GM21528 (cell line): ENCODE measurements at regions not wholly inside any gene's neighbourhood (a gene's known extent, or its start where the extent isn't known, plus 50 kb on each side); places are given as distances from the start of the nearest gene placed in this dataset.
"Not testable (repeated sequence)": the region's sequence is repeated elsewhere in the genome, so short reads cannot be mapped to it uniquely, and the experiment has no call there.

Experiments
- ATAC-seq: cut with Tn5 transposase; IDR thresholded peaks from one replicate; pipeline ENCODE4 v1.9.1; 2021; ENCODE audit warnings: mild to moderate bottlenecking, moderate library complexity; ENCODE audit not compliant: unreplicated experiment, low FRiP score

DNA sequence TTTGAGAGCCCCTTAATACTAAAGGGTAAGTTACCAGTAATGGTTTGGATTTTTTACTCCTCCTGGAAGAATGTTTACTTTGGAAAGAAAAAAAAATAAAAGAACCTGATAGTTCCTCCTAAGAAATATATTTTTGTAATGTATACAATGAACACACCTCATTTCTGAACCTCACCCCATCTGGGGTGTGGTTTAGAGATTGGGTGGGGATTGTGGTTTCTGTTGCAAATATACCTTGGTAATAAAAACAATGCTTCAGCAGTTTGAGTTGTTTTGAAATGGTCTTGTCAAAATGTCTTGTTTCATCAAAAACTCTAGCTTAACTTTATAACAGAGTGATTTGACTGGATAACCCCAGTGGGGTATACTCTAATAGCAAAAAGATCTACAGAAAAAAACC lies 448.9 kb upstream of the MEIS1 start:
- no peak for ATAC-seq

DNA sequence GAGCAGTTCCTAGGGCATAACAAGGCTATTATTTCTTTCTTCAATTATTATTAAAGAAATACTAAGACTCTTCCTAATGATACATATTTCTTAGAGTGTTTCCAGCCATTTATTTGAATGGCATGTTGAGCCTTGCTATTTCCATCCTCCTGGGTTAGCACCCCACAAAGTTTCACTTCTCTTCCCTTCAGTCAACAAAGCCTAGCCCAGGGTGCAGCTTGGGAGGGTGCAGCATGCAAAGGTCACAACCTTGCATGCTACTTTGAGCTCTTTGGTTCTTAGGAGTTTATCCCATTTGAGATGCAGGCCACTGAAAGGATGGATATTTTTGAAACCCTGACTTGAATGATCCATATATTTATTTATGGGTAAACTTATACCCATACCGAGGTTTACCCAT lies 454.4 kb upstream of the MEIS1 start:
- no peak for ATAC-seq

DNA sequence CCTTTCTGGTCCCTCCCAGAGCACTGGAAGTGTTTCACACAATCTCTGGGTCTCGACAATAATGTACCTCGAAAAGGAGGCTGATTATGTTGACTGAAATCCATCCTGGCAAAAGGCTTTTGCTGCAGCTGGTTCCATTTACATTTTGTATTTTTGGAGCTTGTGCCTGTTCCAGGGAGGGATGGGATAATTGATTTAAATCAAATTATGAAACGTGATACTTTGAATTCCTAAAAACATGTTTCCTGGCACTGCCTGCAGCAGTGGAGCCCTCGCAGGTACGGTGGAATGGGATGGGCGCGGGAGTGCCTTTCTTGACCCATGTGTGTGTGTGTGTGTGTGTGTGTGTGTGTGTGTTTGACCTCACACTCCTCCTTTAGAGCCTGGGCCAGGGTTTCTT lies 455.5 kb upstream of the MEIS1 start:
- no peak for ATAC-seq

DNA sequence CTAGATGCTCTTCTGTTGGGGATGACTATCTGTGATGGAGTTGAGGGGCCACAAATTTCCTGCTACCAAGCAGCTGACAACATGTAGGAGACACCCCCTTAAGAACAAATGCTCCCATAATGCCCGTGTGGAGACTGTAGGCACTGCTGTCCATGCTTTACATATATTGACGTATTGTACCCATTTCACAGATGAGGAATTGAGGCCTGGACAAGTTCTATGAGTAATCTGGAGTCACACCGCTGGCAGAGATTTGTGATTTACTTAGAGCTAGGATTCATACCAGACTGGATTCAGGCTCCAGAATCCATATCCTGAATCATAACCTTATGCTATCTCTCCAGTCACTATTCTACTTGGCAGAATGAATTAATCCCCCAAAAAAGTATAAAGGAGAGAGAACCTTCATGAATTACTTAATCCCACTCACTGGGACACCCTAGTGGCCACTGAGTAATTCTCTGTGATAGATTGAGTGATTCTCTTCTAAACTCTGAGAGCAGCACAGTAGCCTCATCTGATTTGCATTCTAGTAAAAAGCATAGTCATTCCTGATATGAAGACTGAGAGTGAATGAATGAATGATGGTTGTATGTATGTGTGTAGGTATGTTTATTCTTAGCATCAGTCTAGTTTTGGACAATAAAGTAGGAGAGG lies 460.7 kb upstream of the MEIS1 start:
- no peak for ATAC-seq

DNA sequence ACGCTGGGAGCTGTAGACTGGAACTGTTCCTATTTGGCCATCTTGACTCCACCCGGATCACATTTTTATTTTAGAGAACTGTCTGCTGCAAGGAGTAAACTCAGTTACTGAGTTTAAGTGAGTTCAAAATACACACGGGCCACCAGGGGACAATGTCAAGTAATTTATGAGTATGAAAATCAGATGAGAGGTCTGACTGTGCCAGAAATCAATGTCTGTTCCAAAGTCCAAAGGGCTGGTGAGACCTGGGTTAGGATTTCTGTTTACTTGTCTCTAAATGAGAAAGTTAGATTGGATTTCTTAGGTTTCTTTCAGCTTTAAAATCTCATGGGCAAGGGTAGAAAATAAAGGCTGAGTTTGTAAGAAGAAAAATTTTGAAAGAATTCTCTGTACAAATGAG lies 465.8 kb upstream of the MEIS1 start:
- ATAC-seq = no peak

DNA sequence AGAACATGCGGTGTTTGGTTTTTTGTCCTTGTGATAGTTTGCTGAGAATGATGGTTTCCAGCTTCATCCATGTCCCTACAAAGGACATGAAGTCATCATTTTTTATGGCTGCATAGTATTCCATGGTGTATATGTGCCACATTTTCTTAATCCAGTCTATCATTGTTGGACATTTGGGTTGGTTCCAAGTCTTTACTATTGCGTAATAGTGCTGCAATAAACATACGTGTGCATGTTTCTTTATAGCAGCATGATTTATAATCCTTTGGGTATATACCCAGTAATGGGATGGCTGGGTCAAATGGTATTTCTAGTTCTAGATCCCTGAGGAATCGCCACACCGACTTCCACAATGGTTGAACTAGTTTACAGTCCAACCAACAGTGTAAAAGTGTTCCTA lies 471.6 kb upstream of the MEIS1 start:
- ATAC-seq = not testable (repeated sequence)

DNA sequence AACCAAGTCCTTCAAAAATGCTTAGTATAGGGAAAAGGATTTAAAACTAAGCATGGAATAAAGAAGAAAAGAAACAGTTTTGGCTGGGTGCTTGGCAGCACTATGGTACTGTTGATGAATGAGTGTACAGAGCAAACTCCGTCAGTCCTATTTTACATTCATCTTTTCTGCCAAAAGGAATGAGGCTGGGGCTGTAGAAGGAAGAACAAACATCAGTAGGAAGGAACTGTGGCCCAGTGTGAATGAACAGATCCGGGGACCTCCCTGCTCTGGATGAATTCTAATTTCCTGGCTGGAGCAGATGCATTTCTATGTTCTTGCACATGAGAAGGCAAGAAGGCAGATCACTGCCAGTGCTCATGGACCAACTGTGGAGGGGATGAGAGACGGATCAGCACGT lies 474.0 kb upstream of the MEIS1 start:
- ATAC-seq = no peak

DNA sequence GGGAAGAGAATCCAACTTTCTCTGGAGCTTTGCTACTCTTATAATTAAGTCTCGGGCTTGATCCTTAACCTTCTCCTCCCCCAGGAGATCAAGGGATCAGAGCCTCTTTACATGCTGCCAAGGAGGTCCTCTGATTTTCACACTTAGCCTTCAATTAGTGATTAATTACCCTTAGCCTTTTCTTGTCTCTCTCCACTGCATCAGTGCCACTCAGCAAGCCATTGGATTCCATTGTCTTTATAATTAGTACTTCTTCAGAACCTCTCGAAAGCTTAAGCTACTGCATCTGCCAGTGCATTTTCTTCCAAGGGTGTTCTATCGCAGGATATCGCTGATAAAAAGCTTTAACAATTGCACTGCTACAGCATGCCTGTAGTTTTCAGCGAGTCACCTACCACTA lies 477.0 kb upstream of the MEIS1 start:
- no peak for ATAC-seq

DNA sequence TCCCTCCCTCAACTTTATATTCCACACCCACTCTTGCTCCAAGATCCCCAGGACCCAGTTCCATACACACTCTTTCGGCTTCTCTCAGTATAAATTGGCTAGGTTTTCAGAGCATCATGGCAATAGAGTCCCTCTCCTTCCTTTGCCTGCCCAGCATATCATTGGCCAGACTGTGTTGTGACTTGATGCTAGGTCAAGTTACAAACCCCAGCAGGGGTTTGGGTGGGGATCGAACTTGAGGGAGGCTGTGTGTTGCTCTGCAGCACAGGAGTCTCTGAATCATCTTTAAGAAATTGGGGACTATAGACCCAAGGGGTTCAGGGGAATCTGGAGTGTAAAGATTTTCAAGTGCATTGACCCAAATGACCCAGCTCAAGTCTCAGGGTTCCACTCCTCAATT lies 477.5 kb upstream of the MEIS1 start:
- ATAC-seq = no peak

DNA sequence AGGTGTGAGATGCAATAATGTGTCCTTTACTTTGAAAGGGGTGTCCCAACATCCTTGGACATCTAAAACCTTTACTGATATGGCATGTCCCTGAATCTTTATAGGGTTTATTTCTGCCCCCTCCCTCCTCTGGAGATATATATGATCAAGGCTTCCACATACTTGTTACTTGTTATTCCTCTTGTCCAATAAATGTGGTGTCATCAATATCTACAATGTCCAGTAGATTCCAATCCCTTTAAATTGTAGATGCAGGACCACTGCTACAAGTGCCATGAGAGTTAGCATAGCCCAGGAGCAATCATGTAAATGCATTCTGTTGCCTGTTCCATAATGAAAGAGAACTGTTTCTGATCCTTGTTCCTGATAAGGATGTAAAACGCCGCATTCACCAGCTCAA lies 479.7 kb upstream of the MEIS1 start:
- no peak for ATAC-seq

DNA sequence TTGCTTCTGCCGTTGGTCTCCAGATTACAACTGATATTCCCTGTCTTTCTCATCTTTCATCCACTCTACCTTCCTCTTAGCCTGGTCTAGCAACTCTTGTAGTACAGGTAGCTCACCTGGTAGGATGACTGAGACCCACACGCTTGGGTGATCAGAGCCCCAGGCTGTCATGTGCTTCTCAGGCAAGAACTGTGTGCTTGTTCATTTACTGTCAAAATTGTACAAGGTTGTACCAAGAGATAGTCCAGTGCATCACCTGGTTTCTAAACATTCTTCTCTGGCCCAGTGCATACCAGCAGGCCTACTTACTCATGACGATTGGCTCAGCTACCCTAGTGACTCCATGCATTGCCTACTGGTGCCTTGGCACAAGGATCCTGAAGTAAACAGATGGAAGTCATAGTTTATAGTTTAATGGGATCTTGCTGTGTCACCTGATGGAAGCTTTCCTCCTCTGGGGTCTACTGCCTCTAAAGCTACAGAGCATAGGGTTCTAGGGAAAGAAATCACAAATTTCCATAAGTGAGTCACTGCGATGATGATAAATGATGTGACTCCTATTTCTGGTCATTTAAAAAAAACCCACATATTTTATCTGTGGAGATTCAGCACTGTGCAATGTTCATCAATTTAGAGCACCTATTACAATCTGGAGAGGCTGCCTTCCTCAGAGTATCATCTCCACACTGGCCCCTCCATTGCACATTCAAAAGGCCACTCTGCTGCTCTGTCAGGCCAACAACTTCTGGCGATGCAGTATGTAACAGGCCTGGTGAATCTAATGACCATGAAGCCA lies 481.8 kb upstream of the MEIS1 start:
- no peak for ATAC-seq

DNA sequence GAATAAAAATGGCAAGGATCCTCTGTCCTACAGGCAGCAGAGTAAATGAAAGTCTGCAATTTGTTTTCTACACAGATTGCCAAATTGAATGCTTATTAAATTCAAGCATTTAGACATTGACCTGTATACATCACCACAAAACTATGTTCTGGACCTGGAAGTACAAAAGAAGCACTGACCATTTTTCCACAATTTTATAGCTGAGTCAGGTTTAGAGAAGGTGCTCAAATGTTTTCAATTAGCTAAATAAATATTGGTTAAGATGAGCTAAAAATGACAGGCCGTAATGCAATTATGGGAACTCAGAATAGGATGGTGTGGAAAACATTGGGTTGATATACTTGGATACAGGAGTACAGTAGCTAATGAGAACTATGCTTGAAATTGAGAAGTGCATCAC lies 490.7 kb upstream of the MEIS1 start:
- no peak for ATAC-seq

DNA sequence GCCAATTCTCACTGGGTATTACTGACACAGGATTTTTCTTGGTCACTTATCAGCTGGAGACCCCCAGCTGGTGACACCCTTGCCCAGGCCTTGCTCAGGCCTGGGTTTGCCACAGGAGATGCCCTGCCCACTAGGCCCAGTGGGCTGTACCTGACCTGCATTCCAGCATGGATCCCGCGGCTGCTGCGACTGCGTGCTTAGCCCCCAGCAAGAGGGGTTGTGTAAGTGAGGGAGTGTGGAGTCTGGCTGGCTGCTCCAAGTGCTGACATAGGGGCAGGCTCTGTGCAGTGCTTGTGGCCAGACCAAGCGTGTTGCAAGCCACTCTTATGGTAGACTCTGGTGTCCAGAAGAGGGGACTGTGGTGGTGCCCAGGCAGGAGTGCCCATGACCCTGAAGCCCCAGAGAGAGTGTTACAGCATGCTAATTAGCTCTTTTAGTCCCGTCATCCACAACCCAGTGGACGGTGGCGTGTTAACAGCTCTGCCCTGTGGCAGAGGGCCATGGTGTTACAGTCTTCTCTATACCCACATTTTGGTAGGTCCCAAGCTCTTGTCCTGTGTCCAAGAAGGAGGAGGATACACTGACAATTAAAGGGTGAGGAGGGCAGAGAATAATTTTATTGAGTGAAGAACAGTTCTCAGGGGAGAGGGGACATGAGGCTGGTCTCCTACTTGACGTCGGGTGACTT lies 491.7 kb upstream of the MEIS1 start:
- ATAC-seq = no peak

DNA sequence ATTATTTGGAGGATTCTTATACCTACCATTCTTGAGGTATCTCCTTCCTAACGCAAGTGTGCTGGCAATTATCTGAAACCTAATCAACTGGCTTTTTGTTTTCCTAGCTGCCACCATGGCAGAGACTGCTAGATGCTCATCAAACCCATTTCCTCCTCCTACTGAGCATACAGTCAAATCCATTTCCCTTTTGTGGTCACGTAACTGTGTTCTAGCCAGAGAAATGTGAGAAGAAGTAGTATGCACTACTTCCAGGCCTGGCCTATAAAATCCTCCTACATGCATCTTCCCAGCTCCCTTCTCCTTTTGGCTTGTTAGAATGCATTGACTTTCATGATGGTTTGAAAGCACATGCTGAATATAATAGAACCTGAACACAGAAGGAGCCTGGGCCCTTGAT lies 494.1 kb upstream of the MEIS1 start:
- no peak for ATAC-seq

DNA sequence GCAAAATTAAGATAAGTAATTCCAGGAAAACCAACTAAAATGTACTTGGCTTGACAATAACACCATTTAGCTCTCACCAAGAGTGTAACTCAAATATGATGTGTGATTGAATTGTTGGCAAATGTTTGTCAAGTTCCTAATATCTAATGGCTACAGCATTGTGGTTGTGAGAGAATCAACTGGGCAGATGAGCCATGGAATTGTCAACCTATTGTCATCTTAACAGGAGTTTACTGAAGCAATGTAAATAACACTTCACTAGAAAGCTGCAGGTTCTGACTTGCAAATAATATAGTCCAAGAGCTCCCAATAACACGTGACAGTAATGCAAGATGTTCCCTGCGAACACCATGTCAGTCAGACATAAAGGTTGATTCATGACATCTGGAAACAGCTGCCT lies 495.2 kb upstream of the MEIS1 start:
- no peak for ATAC-seq

DNA sequence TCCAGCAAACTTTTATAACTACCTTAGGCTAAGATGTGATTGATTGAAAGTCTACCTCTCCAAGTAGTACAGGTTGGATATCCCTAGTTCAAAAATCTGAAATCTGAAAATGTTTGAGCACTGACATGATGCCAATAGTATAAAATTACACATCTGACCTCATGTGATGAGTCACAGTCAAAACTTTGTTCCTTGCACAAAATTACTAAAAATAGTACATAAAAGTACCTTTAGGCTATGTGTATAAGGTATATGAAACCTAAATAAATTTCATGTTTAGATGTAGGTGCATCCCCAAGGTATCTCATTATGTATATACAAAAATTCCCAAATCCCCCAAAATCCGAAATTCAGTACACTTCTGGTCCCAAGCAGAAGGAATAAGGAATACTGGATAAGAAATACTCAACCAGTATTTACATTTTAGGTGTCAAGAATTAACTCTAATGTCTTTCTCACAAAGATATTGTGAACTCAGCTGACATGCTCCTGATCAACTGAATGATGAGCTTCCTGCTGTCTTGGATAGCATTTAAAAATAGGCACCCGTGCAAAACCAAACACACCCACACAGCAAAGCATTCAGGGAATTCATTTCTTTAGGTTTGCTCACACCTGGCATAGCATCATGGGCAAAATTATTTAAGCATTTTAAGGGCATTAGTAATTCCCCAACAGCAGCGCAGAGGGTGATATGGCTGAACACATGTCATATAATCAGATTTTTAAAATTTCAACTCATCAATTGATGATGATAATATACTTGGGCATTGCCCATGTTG lies 497.4 kb upstream of the MEIS1 start:
- ATAC-seq = no peak

DNA sequence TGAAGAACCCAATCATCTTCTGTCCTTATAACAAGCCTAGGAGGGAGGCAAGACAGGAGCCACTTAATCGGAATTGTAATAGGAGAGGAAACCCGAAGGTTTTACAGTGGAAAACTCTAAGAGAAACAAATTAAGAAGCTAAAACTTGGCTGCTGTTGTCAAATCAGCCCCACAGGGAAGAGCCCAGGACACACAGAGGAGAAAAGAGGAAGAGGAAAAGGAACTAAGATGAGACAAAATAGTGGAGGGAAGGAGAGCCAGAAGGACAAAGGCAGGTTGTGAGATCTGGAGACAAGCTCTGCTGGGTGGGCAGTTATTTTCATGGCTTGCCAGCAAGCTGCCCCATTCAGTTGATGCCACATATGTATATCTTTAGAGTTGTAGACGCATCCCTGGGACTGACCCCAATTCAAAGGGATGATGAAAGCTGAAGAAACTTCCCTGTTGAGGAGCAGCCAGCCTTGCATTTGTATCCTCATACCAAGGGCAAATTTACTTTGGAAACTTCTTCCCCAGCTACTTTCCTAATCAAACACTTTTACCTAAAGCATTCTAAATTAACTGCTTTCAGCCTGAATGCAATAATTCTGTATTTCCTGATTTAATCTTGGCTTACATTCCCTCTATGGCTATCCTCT lies 499.8 kb upstream of the MEIS1 start:
- no peak for ATAC-seq

DNA sequence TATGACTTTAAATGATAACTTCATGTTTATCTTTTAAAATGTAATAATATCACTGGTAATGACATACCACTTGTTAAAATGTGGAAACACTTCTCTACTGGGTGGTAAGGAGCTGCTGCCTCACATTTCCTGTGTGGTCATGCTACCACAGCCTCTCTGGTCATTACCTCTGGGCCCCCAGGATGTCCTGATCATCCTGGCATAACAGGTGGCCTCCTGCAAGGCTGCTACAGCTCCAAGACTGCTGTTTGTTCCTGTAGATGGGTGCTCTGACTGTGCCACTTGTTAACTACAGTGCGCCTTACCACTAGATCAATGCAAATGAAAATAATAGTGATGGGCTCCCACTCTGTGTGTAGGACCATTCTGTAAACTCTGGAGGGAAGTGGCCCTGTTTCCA lies 500.2 kb upstream of the SPRED2 start:
- no peak for ATAC-seq

DNA sequence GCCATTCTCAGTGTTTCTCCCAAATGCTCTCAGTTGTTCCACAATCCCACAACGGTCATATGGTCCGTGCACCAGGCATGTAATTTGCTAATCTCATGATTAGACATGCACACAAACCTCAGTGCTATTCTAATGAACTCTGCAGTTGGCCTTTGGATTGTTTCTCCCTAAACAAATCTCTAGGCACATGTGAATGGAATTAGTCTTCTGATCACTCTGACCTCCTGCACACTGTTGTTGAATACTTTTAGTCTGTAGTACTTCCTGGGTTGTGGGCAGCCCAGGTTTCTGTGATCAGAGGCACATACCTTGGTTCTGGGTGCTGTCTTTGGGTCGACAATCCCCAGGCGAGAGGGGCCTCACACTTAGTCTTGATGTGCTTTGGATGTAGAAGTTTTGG lies 498.7 kb upstream of the SPRED2 start:
- no peak for ATAC-seq

DNA sequence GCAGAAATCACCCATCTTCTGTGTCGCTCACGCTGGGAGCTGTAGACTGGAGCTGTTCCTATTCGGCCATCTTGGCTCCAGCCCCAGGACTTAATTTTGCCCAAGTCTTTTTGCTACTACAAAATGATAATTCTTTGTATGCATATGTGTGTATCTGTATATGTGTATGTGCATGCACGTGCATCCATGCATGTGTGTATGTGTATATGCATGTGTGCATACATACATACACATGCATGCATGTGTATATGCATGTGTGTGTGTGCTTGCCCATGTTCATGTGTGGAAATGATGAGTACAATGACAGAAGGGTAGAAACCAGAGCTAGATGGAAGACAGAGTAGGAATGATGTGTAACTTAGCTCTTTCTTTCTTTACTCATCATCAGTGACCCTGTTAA lies 497.9 kb upstream of the SPRED2 start:
- ATAC-seq = no peak

DNA sequence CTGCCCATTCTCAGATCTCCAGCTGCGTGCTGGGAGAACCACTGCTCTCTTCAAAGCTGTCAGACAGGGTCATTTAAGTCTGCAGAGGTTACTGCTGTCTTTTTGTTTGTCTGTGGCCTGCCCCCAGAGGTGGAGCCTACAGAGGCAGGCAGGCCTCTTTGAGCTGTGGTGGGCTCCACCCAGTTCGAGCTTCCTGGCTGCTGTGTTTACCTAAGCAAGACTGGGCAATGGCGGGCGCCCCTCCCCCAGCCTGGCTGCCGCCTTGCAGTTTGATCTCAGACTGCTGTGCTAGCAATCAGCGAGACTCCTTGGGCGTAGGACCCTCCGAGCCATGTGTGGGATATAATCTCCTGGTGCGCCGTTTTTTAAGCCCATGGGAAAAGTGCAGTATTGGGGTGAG lies 497.3 kb upstream of the SPRED2 start:
- ATAC-seq = not testable (repeated sequence)
